Fibroblast of mammary gland (primary cell): ENCODE measurements at regions not wholly inside any gene's neighbourhood (a gene's known extent, or its start where the extent isn't known, plus 50 kb on each side); places are given as distances from the start of the nearest gene placed in this dataset.

ENCODE experiments used
- DNase-seq: peaks from one replicate; pipeline ENCODE4 v3.0.0-alpha.2; 2010; ENCODE audit warnings: low read depth
- H3K4me3 ChIP-seq: 2 replicates; pipeline ENCODE4 v1.5.1; 2011; ENCODE audit warnings: low read depth, mild to moderate bottlenecking, low read length, moderate library complexity; ENCODE audit not compliant: control insufficient read depth
- CTCF ChIP-seq: conservative IDR thresholded peaks from 2 replicates; pipeline ENCODE4 v1.5.1; 2011; ENCODE audit warnings: low read depth, low read length, inconsistent platforms; ENCODE audit not compliant: control insufficient read depth, insufficient read depth

DNA sequence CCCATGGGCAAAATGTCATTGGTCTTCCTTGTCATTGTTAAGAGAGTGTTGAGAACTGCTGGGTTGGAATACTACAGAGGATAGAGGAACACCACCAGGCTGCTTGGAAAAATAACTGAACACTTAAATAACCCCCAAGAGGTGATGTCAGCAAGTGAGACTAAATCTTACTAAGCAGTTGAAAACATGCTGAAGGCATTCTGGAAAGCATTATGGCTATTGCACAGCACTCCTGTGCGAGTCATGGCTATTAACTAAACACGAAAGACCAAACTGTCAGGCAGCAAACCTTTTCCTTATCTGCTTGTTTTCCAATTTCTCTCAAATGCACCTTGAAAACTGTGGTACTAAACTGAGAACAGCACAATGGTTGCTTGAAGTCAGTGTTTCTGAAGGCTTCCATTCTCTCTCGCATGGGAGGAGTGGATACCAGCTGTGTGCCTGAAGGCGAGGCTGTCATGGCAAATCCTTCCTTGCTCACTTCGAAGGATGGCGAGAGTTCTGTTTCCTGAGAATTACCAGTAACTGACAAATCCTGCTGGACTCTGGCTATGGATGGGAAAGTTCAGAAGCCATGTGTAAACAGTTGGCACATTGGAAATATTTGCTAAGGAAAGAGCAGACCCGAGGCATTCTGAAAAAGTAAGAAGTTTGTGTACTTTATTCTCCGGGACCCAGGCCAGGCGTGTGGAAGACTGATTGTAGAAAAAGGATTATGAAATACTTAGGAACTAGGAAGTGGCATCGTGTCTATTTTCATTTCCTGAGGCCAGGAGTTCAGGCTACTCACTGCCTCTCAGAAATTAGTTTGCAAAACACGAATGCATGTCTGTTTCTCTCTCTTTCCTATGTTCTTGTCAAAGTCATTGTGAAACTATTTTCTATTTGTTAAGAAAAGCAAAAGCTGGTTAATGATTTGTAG lies 182.1 kb downstream of the DMRT2 start:
- peak; percentile 88 for DNase-seq
- peak overlapping the region; percentile 19 for H3K4me3 ChIP-seq
- TF ChIP-seq CTCF = no peak

- TF ChIP-seq CTCF = no peak
- peak; percentile 62 for DNase-seq
- H3K4me3 ChIP-seq = no peak overlapping the region
Observed at GRCh38 chr9:1233568-1233967, 183.4 kb downstream of the DMRT2 start.

GRCh38 chr9:1235650-1236049 lies 185.5 kb downstream of the DMRT2 start:
- no peak overlapping the region for H3K4me3 ChIP-seq
- TF ChIP-seq CTCF = no peak
- no peak for DNase-seq

DNA sequence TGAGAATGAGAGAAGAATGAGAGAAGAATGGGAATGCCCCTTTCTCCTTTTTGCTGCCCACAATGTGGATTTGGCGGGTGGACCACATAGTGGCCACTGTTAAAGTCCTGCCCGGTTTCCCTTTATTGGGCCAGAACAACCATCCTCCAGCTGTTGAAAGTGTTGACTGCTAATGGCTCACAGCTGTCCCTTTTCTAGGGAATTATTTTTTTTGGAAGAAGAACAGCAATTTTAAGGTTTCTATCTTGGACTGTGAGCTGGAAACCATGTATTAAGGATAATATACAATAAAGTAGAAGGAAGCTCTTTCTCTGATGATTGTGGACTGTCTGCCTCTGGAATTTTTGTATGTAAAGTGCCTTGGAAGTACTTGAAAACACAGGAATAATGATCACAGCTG lies 185.9 kb downstream of the DMRT2 start:
- no peak for TF ChIP-seq CTCF
- DNase-seq = no peak
- H3K4me3 ChIP-seq = no peak overlapping the region

DNA sequence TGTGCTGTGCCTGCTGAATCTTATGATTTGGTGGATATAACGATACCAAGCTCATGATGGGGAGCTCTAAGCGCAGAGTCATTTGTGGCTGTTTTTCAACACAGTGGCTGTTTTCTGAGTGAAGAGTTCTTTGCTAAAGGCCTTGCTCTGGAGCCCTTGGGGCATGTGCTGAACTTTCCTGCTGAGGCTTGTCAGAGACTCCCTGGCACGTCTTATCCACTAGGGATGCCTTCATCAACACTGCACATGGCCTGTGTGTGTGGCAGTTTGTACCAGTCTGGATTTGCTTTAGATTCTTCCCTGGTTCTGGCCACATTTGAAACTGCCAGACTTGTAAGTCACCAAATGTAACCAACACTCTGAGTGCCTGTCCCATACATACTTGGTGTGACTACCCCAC lies 188.2 kb downstream of the DMRT2 start:
- no peak for TF ChIP-seq CTCF
- DNase-seq = no peak
- H3K4me3 ChIP-seq = no peak overlapping the region

GRCh38 chr9:1248743-1249142 lies 198.6 kb downstream of the DMRT2 start:
- TF ChIP-seq CTCF = no peak
- DNase-seq = no peak
- no peak overlapping the region for H3K4me3 ChIP-seq
